ENCODE measurements at regions not wholly inside any gene's neighbourhood (a gene's known extent, or its start where the extent isn't known, plus 50 kb on each side); places are given as distances from the start of the nearest gene placed in this dataset.
"Not testable (repeated sequence)": the region's sequence is repeated elsewhere in the genome, so short reads cannot be mapped to it uniquely, and the experiment has no call there.

GRCh38 chr12:102669056-102669455, 188.7 kb upstream of the IGF1 start:
- TF ChIP-seq ZNF274 (IDR thresholded peaks at IDR 0.05; ENCODE audit: low read depth, low read length) (no peak), YY1 (IDR thresholded peaks at IDR 0.05; ENCODE audit: insufficient read depth, insufficient read length) (no peak), SUZ12 (IDR thresholded peaks at IDR 0.05; ENCODE audit: extremely low read depth, insufficient read depth, insufficient read length) (no peak)
- Histone ChIP-seq H3K9ac (ENCODE audit: insufficient read length, low read depth) (no peak overlapping the region), H3K9me3 (ENCODE audit: insufficient read depth, low read length) (peaks cover 12% of the 10 kb centered on the region; the same call in 1 of the 2 replicates), H3K4me3 (ENCODE audit: insufficient read length, low read depth) (no peak overlapping the region), H3K36me3 (ENCODE audit: insufficient read depth, insufficient read length, low read length) (no peaks in the 10 kb centered on the region), H3K4me1 (ENCODE audit: insufficient read depth, insufficient read length) (no peaks in the 10 kb centered on the region), H3K27me3 (ENCODE audit: insufficient read depth, insufficient read length) (no peaks in the 10 kb centered on the region)
- DNase-seq (ENCODE audit: low read depth, low spot score), result no peak

GRCh38 chr12:102666176-102666575, 185.8 kb upstream of the IGF1 start:
- not testable (repeated sequence) for DNase-seq (ENCODE audit: low read depth, low spot score); H3K27me3 ChIP-seq (ENCODE audit: insufficient read depth, insufficient read length); H3K4me1 ChIP-seq (ENCODE audit: insufficient read depth, insufficient read length); H3K9ac ChIP-seq (ENCODE audit: insufficient read length, low read depth); H3K4me3 ChIP-seq (ENCODE audit: insufficient read length, low read depth); H3K9me3 ChIP-seq (ENCODE audit: insufficient read depth, low read length); H3K36me3 ChIP-seq (ENCODE audit: insufficient read depth, insufficient read length, low read length)

- Histone ChIP-seq H3K9me3 (ENCODE audit: insufficient read depth, low read length) (peaks cover 39% of the 10 kb centered on the region), H3K4me3 (ENCODE audit: insufficient read length, low read depth) (no peak overlapping the region), H3K36me3 (ENCODE audit: insufficient read depth, insufficient read length, low read length) (no peaks in the 10 kb centered on the region), H3K27me3 (ENCODE audit: insufficient read depth, insufficient read length) (no peaks in the 10 kb centered on the region), H3K9ac (ENCODE audit: insufficient read length, low read depth) (no peak overlapping the region), H3K4me1 (ENCODE audit: insufficient read depth, insufficient read length) (no peaks in the 10 kb centered on the region)
- no peak for DNase-seq (ENCODE audit: low read depth, low spot score)
- TF ChIP-seq SUZ12 (IDR thresholded peaks at IDR 0.05; ENCODE audit: extremely low read depth, insufficient read depth, insufficient read length) (no peak), YY1 (IDR thresholded peaks at IDR 0.05; ENCODE audit: insufficient read depth, insufficient read length) (no peak), ZNF274 (IDR thresholded peaks at IDR 0.05; ENCODE audit: low read depth, low read length) (no peak)
Measured at GRCh38 chr12:102659200-102659911, 179.0 kb upstream of the IGF1 start.

GRCh38 chr12:102653406-102653805, 173.0 kb upstream of the IGF1 start:
- Histone ChIP-seq H3K36me3 (ENCODE audit: insufficient read depth, insufficient read length, low read length) (no peaks in the 10 kb centered on the region), H3K4me3 (ENCODE audit: insufficient read length, low read depth) (no peak overlapping the region), H3K9ac (ENCODE audit: insufficient read length, low read depth) (no peak overlapping the region), H3K4me1 (ENCODE audit: insufficient read depth, insufficient read length) (no peaks in the 10 kb centered on the region), H3K9me3 (ENCODE audit: insufficient read depth, low read length) (peaks cover 29% of the 10 kb centered on the region), H3K27me3 (ENCODE audit: insufficient read depth, insufficient read length) (no peaks in the 10 kb centered on the region)
- TF ChIP-seq SUZ12 (IDR thresholded peaks at IDR 0.05; ENCODE audit: extremely low read depth, insufficient read depth, insufficient read length) (no peak), YY1 (IDR thresholded peaks at IDR 0.05; ENCODE audit: insufficient read depth, insufficient read length) (no peak), ZNF274 (IDR thresholded peaks at IDR 0.05; ENCODE audit: low read depth, low read length) (no peak)
- DNase-seq (ENCODE audit: low read depth, low spot score), result no peak

- no peaks in the 10 kb centered on the region for H3K36me3 ChIP-seq (ENCODE audit: insufficient read depth, insufficient read length, low read length)
- TF ChIP-seq SUZ12 (IDR thresholded peaks at IDR 0.05; ENCODE audit: extremely low read depth, insufficient read depth, insufficient read length), result no peak
- H3K4me3 ChIP-seq (ENCODE audit: insufficient read length, low read depth), result no peak overlapping the region
- no peak for DNase-seq (ENCODE audit: low read depth, low spot score)
- no peaks in the 10 kb centered on the region for H3K27me3 ChIP-seq (ENCODE audit: insufficient read depth, insufficient read length)
- no peak overlapping the region for H3K9ac ChIP-seq (ENCODE audit: insufficient read length, low read depth)
- H3K9me3 ChIP-seq (ENCODE audit: insufficient read depth, low read length), result peaks cover 23% of the 10 kb centered on the region
- H3K4me1 ChIP-seq (ENCODE audit: insufficient read depth, insufficient read length), result no peaks in the 10 kb centered on the region
Measured at GRCh38 chr12:102652645-102653313, 172.4 kb upstream of the IGF1 start.

GRCh38 chr12:102645968-102646367, 165.6 kb upstream of the IGF1 start:
- Histone ChIP-seq H3K27me3 (ENCODE audit: insufficient read depth, insufficient read length) (no peaks in the 10 kb centered on the region), H3K9me3 (ENCODE audit: insufficient read depth, low read length) (no peaks in the 10 kb centered on the region; the same call in 1 of the 2 replicates), H3K9ac (ENCODE audit: insufficient read length, low read depth) (no peak overlapping the region), H3K36me3 (ENCODE audit: insufficient read depth, insufficient read length, low read length) (no peaks in the 10 kb centered on the region), H3K4me3 (ENCODE audit: insufficient read length, low read depth) (no peak overlapping the region), H3K4me1 (ENCODE audit: insufficient read depth, insufficient read length) (no peaks in the 10 kb centered on the region)
- no peak for DNase-seq (ENCODE audit: low read depth, low spot score)
- TF ChIP-seq YY1 (IDR thresholded peaks at IDR 0.05; ENCODE audit: insufficient read depth, insufficient read length), result no peak

- H3K4me3 ChIP-seq (ENCODE audit: insufficient read length, low read depth), result no peak overlapping the region
- no peak overlapping the region for H3K9ac ChIP-seq (ENCODE audit: insufficient read length, low read depth)
- TF ChIP-seq ZNF274 (IDR thresholded peaks at IDR 0.05; ENCODE audit: low read depth, low read length), result no peak
- TF ChIP-seq YY1 (IDR thresholded peaks at IDR 0.05; ENCODE audit: insufficient read depth, insufficient read length), result no peak
- TF ChIP-seq SUZ12 (IDR thresholded peaks at IDR 0.05; ENCODE audit: extremely low read depth, insufficient read depth, insufficient read length), result no peak
- H3K36me3 ChIP-seq (ENCODE audit: insufficient read depth, insufficient read length, low read length), result no peaks in the 10 kb centered on the region
- no peak for DNase-seq (ENCODE audit: low read depth, low spot score)
- no peaks in the 10 kb centered on the region for H3K27me3 ChIP-seq (ENCODE audit: insufficient read depth, insufficient read length)
- no peaks in the 10 kb centered on the region; the same call in 1 of the 2 replicates for H3K9me3 ChIP-seq (ENCODE audit: insufficient read depth, low read length)
- no peaks in the 10 kb centered on the region for H3K4me1 ChIP-seq (ENCODE audit: insufficient read depth, insufficient read length)
Measured at GRCh38 chr12:102643879-102644575, 163.7 kb upstream of the IGF1 start.
